ENCODE measurements at regions not wholly inside any gene's neighbourhood (a gene's known extent, or its start where the extent isn't known, plus 50 kb on each side); places are given as distances from the start of the nearest gene placed in this dataset.

DNA sequence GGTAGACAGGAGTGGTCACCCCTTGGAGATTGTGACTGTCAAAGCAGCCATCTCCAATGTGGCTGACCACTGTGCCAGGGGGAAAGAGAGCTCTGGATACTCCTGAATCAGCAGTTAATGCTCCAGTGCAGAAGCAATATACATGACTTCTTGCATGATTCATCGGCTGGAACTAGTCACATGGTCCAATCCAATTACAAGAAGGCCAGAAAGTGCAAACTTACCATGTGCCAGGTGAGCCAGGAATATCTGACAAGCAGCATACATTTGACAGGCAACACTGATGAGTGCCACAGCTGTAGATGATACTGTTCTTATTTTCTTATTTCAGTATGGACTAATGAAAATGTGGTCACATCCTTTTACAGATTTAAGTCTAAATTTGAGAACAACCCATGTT, 440.0 kb upstream of the MPDZ start:
- WGBS, result 84% methylated on average over 1 of the region's 1 CpG
- Histone ChIP-seq H3K9me3 (ENCODE audit: control insufficient read depth in 2 of 2, insufficient read depth in 1 of 2, low read length in 1 of 2) (no peaks in the 10 kb centered on the region), H3K4me1 (ENCODE audit: control insufficient read depth in 2 of 2, insufficient read depth in 2 of 2, low read length in 2 of 2) (no peaks in the 10 kb centered on the region), H3K27ac (ENCODE audit: low read depth in 1 of 2, low read length in 1 of 2) (no peak overlapping the region), H3K36me3 (ENCODE audit: control insufficient read depth in 2 of 2, insufficient read depth in 2 of 2, low read length in 1 of 2) (no peaks in the 10 kb centered on the region), H3K4me3 (ENCODE audit: low read length in 2 of 2) (no peak overlapping the region), H3K27me3 (ENCODE audit: control insufficient read depth in 2 of 2, insufficient read depth in 1 of 2, low read length in 1 of 2) (no peaks in the 10 kb centered on the region)
- DNase-seq (ENCODE audit: low read depth in 6 of 9, low spot score in 9 of 9), result no peak

DNA sequence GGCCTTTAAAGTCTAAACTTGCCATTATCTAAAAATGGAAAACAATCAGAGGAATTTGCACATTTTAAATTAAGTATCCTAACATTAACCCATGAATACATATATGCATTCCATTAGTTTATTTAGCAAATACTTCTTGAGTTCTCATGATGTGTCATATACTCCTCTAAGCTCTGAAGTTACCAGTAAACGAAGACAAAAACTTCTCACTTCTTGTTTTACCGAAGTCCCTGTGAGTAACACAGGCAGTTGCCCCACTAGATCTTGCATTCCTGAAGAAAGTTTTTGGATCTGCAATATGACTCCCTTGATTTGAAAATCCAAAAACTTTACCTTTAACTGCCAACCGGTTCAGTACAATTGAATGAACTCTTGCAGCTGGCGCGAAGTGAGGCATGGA, 439.0 kb upstream of the MPDZ start:
- no peaks in the 10 kb centered on the region for H3K36me3 ChIP-seq (ENCODE audit: control insufficient read depth in 2 of 2, insufficient read depth in 2 of 2, low read length in 1 of 2)
- H3K27me3 ChIP-seq (ENCODE audit: control insufficient read depth in 2 of 2, insufficient read depth in 1 of 2, low read length in 1 of 2), result no peaks in the 10 kb centered on the region
- no peaks in the 10 kb centered on the region for H3K9me3 ChIP-seq (ENCODE audit: control insufficient read depth in 2 of 2, insufficient read depth in 1 of 2, low read length in 1 of 2)
- no peak for DNase-seq (ENCODE audit: low read depth in 6 of 9, low spot score in 9 of 9)
- WGBS, result 96% methylated on average over 5 of the region's 5 CpGs
- H3K27ac ChIP-seq (ENCODE audit: low read depth in 1 of 2, low read length in 1 of 2), result no peak overlapping the region
- no peaks in the 10 kb centered on the region for H3K4me1 ChIP-seq (ENCODE audit: control insufficient read depth in 2 of 2, insufficient read depth in 2 of 2, low read length in 2 of 2)
- no peak overlapping the region for H3K4me3 ChIP-seq (ENCODE audit: low read length in 2 of 2)

DNA sequence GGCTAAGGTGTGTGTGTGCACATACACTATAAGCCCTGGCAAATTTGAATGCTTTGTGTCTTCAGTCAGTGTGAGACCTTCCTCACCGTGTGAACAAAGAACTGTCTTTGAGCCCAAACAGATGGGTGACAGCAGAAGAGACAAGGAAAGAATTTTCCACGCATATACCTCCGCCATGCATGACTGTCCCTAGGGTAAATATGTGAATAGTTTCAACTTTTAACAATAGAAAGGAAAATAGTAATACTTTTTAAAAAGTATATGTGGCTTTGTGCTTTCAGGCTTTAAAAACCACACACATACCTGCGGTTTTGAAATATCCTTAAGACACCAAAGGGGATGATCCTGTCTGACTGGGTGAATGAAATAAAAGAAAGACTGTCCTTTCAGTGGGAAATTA, 438.6 kb upstream of the MPDZ start:
- H3K27me3 ChIP-seq (ENCODE audit: control insufficient read depth in 2 of 2, insufficient read depth in 1 of 2, low read length in 1 of 2), result no peaks in the 10 kb centered on the region
- H3K4me1 ChIP-seq (ENCODE audit: control insufficient read depth in 2 of 2, insufficient read depth in 2 of 2, low read length in 2 of 2), result no peaks in the 10 kb centered on the region
- H3K4me3 ChIP-seq (ENCODE audit: low read length in 2 of 2), result no peak overlapping the region
- DNase-seq (ENCODE audit: low read depth in 6 of 9, low spot score in 9 of 9), result no peak
- H3K9me3 ChIP-seq (ENCODE audit: control insufficient read depth in 2 of 2, insufficient read depth in 1 of 2, low read length in 1 of 2), result no peaks in the 10 kb centered on the region
- 89% methylated on average over 4 of the region's 4 CpGs for WGBS
- no peak overlapping the region for H3K27ac ChIP-seq (ENCODE audit: low read depth in 1 of 2, low read length in 1 of 2)
- no peaks in the 10 kb centered on the region for H3K36me3 ChIP-seq (ENCODE audit: control insufficient read depth in 2 of 2, insufficient read depth in 2 of 2, low read length in 1 of 2)

DNA sequence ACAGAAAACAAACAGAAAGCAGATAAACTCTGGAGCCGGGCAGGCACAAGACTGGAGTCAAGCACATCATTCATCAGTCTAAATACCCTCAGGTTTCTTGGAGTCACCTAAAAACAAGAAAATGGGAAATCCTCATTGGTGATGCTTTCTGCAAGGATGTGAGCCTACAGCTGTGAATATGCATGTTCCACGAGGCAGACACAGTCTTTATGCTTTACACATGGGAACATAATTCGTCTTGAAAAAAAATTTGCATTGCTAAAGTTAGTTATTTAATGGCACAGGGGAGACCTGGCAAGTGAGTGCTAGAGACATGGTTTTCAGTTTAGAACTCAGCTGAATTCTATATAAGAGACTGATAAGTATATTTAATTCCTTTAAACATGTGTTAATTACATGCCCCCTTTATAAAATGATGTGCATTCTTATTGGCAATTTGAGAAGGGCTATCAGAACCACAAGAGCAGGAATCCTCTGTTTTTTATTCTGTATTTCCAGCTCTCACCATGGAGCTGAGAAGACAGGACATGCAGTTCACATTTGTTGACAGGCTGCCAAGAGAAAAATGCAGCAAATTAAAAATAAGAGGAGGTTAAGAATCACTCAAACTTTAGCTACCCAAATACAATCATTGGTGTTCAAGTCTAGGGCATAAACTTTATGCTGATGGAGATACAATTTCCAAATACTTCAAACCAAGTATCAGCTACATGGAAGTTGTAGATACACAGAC, 438.0 kb upstream of the MPDZ start:
- Histone ChIP-seq H3K36me3 (ENCODE audit: control insufficient read depth in 2 of 2, insufficient read depth in 2 of 2, low read length in 1 of 2) (no peaks in the 10 kb centered on the region), H3K4me1 (ENCODE audit: control insufficient read depth in 2 of 2, insufficient read depth in 2 of 2, low read length in 2 of 2) (no peaks in the 10 kb centered on the region), H3K9me3 (ENCODE audit: control insufficient read depth in 2 of 2, insufficient read depth in 1 of 2, low read length in 1 of 2) (no peaks in the 10 kb centered on the region), H3K4me3 (ENCODE audit: low read length in 2 of 2) (no peak overlapping the region), H3K27me3 (ENCODE audit: control insufficient read depth in 2 of 2, insufficient read depth in 1 of 2, low read length in 1 of 2) (no peaks in the 10 kb centered on the region), H3K27ac (ENCODE audit: low read depth in 1 of 2, low read length in 1 of 2) (no peak overlapping the region)
- WGBS, result 85% methylated on average over 3 of the region's 3 CpGs
- no peak for DNase-seq (ENCODE audit: low read depth in 6 of 9, low spot score in 9 of 9)

DNA sequence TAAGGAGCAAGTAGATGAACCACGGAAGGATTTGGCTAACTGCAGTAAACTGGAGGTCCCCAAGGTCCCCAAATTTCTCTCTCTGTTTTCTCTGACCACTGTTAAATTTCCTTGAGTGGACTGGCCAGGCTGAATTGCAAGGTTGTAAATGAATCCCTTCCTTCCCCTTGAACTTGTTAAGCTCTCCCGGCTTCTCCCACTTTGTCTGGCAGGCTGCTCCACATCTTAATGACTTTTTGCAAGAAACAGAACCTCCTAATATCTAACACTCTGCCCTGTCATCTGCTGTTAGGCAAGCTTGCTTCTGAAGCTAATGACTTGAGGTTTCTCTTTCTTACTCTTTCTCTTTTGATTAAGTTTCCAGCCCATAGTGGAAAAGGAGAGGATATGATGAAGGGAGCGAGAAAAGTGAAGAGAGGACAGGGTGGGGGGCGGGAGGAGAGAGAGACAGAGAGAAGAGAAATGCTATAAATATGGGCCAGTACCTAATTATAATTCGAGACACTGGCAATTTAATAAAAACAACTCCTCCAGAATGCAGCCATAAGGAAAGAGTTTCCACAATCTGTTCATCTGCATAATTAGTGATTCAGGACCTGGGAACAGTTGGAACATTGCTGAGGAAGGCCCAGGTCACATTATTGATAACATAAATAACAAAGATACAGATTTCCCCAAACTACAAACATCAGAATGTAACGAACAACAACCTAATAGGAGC, 437.3 kb upstream of the MPDZ start:
- Histone ChIP-seq H3K27ac (ENCODE audit: low read depth in 1 of 2, low read length in 1 of 2) (no peak overlapping the region), H3K27me3 (ENCODE audit: control insufficient read depth in 2 of 2, insufficient read depth in 1 of 2, low read length in 1 of 2) (no peaks in the 10 kb centered on the region), H3K4me3 (ENCODE audit: low read length in 2 of 2) (no peak overlapping the region), H3K4me1 (ENCODE audit: control insufficient read depth in 2 of 2, insufficient read depth in 2 of 2, low read length in 2 of 2) (no peaks in the 10 kb centered on the region), H3K9me3 (ENCODE audit: control insufficient read depth in 2 of 2, insufficient read depth in 1 of 2, low read length in 1 of 2) (no peaks in the 10 kb centered on the region), H3K36me3 (ENCODE audit: control insufficient read depth in 2 of 2, insufficient read depth in 2 of 2, low read length in 1 of 2) (no peaks in the 10 kb centered on the region)
- no peak for DNase-seq (ENCODE audit: low read depth in 6 of 9, low spot score in 9 of 9)
- 81% methylated on average over 6 of the region's 6 CpGs for WGBS

DNA sequence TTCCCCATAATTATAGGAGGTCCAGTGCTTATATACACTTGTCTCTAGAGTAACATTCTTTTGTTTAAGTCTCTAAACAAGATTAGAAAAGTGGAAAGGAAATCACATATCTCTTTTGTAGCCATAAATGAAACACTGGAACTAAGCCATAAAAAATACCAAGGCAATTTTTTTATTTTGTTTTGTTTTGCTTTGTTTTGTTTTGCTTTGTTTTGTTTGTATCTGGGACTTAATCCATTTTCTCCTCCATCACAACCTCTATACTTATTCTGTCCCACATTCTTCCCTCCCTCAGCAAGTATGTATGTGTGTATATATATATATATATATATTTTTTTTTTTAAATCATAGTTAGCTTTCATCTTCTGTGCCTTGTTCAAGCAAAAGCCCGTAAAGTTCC, 436.6 kb upstream of the MPDZ start:
- 85% methylated on average over 1 of the region's 1 CpG for WGBS
- Histone ChIP-seq H3K9me3 (ENCODE audit: control insufficient read depth in 2 of 2, insufficient read depth in 1 of 2, low read length in 1 of 2) (no peaks in the 10 kb centered on the region), H3K4me1 (ENCODE audit: control insufficient read depth in 2 of 2, insufficient read depth in 2 of 2, low read length in 2 of 2) (no peaks in the 10 kb centered on the region), H3K27ac (ENCODE audit: low read depth in 1 of 2, low read length in 1 of 2) (no peak overlapping the region), H3K27me3 (ENCODE audit: control insufficient read depth in 2 of 2, insufficient read depth in 1 of 2, low read length in 1 of 2) (no peaks in the 10 kb centered on the region), H3K36me3 (ENCODE audit: control insufficient read depth in 2 of 2, insufficient read depth in 2 of 2, low read length in 1 of 2) (no peaks in the 10 kb centered on the region), H3K4me3 (ENCODE audit: low read length in 2 of 2) (no peak overlapping the region)
- DNase-seq (ENCODE audit: low read depth in 6 of 9, low spot score in 9 of 9), result no peak

DNA sequence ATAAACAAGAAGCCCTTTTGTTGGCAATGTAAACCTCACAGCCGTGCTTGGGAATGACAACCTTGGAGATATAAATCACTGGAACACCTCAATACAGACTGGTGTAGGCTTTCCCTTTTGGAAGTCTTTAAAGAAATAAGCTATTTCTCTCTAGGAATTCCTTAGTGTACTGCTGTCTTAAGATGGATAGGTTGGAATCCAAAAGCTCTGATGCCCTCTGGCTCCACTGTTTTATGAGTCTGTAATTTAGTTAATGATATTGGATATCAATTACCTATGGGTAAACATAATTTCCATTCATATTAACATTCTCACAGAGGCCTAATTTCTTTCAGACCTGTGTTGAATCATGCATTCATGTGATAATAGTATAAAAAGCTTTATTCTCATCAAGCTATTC, 435.9 kb upstream of the MPDZ start:
- Histone ChIP-seq H3K9me3 (ENCODE audit: control insufficient read depth in 2 of 2, insufficient read depth in 1 of 2, low read length in 1 of 2) (no peaks in the 10 kb centered on the region), H3K27ac (ENCODE audit: low read depth in 1 of 2, low read length in 1 of 2) (no peak overlapping the region), H3K4me1 (ENCODE audit: control insufficient read depth in 2 of 2, insufficient read depth in 2 of 2, low read length in 2 of 2) (no peaks in the 10 kb centered on the region), H3K36me3 (ENCODE audit: control insufficient read depth in 2 of 2, insufficient read depth in 2 of 2, low read length in 1 of 2) (no peaks in the 10 kb centered on the region), H3K4me3 (ENCODE audit: low read length in 2 of 2) (no peak overlapping the region), H3K27me3 (ENCODE audit: control insufficient read depth in 2 of 2, insufficient read depth in 1 of 2, low read length in 1 of 2) (no peaks in the 10 kb centered on the region)
- 92% methylated on average over 1 of the region's 1 CpG for WGBS
- no peak for DNase-seq (ENCODE audit: low read depth in 6 of 9, low spot score in 9 of 9)

DNA sequence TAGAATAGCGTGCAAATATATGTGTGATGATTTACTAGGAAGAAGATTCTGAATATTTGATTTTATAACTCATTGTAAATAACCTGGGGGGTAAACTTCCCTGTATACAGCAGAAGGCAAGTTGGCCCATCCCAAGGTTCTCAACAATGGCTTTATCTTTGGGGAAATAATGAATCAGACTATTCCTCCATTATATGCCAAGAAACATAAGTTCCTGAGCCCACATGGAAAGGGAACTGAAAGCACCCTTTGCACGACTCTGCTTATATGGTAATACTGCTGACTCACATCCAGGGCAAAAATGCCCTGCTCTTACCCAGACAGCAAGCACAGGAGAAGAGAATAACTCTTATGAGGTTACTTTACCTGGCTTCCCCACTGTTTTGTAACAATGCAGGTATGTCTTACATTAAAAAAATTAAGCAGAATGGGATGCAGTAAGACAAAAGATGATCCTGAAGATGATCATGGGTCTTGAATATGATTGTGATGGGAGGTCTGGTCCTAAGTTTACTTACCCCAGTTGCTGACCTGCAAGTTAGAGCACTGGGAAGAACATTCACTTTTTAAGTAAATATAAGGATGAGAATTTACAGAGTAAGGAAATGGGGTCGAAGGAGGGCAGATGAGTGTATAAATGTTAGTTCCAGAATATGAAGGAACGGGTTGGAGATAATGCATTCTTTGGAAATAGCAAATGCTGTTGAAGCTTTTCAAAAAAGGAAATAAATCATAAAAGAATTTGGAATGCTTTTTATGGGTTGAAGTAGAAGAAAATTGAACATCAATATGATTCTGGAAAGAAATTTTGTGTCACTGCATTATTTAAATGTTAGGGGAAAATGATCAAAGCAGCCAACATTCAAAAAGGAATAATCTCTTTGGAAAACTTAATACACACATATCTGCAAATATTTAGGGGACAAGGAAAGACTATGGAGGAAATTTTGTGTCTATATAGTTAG, 428.4 kb upstream of the MPDZ start:
- WGBS, result 71% methylated on average over 4 of the region's 4 CpGs
- Histone ChIP-seq H3K4me1 (ENCODE audit: control insufficient read depth in 2 of 2, insufficient read depth in 2 of 2, low read length in 2 of 2) (no peaks in the 10 kb centered on the region), H3K27ac (ENCODE audit: low read depth in 1 of 2, low read length in 1 of 2) (no peak overlapping the region), H3K27me3 (ENCODE audit: control insufficient read depth in 2 of 2, insufficient read depth in 1 of 2, low read length in 1 of 2) (no peaks in the 10 kb centered on the region), H3K4me3 (ENCODE audit: low read length in 2 of 2) (no peak overlapping the region), H3K9me3 (ENCODE audit: control insufficient read depth in 2 of 2, insufficient read depth in 1 of 2, low read length in 1 of 2) (no peaks in the 10 kb centered on the region), H3K36me3 (ENCODE audit: control insufficient read depth in 2 of 2, insufficient read depth in 2 of 2, low read length in 1 of 2) (no peaks in the 10 kb centered on the region)
- no peak for DNase-seq (ENCODE audit: low read depth in 6 of 9, low spot score in 9 of 9)

DNA sequence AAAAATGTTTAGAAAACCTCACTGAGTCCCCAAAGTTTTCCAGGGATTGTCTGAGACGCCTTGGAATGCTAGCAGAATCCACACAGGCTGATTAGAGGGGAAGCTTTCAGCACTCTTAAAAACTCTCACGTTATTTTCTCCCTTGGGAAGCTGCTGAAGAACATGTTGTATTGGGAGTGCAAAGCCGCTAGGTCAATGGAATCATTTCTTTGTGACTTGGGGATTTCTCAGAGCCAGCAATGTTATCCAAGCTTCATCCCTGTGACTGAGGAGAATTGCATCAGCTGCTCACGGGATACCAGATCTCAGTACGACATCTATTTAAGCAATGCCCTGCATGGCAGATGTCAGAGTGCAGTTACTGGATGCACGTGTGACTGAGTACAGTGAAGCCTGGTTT, 426.4 kb upstream of the MPDZ start:
- WGBS, result 81% methylated on average over 6 of the region's 6 CpGs
- Histone ChIP-seq H3K27me3 (ENCODE audit: control insufficient read depth in 2 of 2, insufficient read depth in 1 of 2, low read length in 1 of 2) (no peaks in the 10 kb centered on the region), H3K9me3 (ENCODE audit: control insufficient read depth in 2 of 2, insufficient read depth in 1 of 2, low read length in 1 of 2) (no peaks in the 10 kb centered on the region), H3K4me1 (ENCODE audit: control insufficient read depth in 2 of 2, insufficient read depth in 2 of 2, low read length in 2 of 2) (no peaks in the 10 kb centered on the region), H3K36me3 (ENCODE audit: control insufficient read depth in 2 of 2, insufficient read depth in 2 of 2, low read length in 1 of 2) (no peaks in the 10 kb centered on the region), H3K4me3 (ENCODE audit: low read length in 2 of 2) (no peak overlapping the region), H3K27ac (ENCODE audit: low read depth in 1 of 2, low read length in 1 of 2) (no peak overlapping the region)
- DNase-seq (ENCODE audit: low read depth in 6 of 9, low spot score in 9 of 9), result no peak
